GM12874 (cell line): ENCODE measurements at regions not wholly inside any gene's neighbourhood (a gene's known extent, or its start where the extent isn't known, plus 50 kb on each side); places are given as distances from the start of the nearest gene placed in this dataset.

ENCODE experiments used
- CTCF ChIP-seq: IDR thresholded peaks from 2 replicates; pipeline ENCODE4 v1.5.1; 2011; ENCODE audit warnings: low read depth, mild to moderate bottlenecking, control low read depth, low read length, moderate library complexity; ENCODE audit not compliant: insufficient read depth

DNA sequence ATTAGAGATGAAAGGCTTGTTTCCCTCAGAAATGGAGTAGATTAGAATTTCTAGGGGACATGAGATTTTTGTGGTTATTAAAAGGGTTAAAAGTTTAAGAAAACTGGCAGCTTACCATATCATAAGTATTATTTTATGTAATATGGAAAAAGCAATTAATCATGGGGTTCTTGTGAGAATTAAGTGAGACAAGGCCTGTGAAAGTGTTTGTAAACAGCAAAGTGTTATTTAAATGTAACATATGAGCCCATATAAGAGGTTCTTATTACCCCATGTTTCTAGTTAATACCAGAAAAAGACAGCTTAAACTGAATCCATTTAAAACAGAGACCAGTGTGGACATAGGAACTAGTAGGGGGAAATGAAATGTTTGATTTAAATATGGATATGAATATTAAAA lies 241.1 kb upstream of the PIK3R1 start:
- TF ChIP-seq CTCF = no peak

GRCh38 chr5:67974054-67974453 lies 241.5 kb upstream of the PIK3R1 start:
- TF ChIP-seq CTCF = no peak

DNA sequence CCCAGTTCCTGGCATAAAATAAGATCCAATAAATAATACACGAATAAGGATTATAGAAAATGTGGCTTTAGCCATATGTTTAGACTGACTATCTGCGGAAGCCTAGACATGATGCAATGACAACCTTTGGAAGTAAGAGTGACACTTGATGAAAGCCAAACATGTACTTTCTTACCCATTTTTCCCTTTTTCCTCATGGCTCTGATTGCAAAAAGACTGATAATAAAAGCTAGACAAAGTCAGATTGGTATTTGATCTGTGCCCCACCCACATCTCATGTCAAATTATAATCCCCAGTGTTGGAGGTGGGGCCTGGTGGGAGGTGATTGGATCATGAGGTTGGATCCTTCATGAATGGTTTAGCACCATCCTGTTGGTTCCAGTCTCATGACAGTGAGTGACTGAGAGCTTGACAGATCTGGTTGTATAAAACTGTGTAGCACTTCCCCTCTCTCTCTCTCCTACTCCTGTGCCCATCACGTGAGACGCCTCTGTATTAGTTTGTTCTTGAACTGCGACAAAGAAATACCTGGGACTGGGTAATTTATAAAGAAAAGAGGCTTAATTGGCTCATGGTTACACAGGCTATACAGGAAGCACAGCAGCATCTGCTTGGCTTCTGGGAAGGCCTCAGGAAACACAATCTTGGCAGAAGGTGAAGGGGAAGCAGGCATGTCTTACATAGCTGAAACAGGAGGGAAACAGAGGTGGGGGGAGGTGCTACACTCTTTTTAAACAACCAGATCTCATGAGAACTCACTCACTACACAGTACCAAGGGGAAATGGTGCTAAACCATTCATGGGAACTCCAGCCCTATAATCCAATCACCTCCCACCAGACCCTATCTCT lies 243.4 kb upstream of the PIK3R1 start:
- TF ChIP-seq CTCF = no peak

DNA sequence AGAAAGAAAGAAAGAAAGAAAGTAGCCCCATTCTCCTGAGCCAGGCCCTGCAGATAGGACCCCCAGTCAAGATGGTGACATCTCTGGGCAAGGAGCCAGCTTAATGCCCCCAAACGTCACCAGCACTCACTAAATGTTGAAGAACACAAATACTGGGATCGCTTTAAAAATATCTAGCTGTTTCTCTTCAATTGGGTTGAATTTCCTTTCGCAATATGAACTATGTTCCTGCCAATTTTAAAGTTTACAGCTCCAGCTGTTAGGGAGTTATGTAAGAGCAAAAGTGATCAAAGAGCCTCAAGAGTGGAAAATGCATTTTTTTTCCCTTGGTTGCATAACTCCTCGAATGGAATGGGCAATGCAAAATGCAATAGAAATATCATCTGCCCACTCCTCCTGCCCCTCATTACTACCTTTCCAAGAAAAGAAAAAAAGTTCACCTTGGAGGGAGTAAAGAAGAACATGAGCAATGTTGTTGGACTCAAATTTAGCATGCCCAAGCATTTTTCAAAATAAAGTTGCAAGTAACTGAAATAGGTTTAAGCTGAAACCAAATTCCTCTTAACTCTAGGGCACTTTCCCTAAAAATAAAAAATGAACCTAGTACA lies 244.2 kb upstream of the PIK3R1 start:
- no peak for TF ChIP-seq CTCF

GRCh38 chr5:67969631-67970030 lies 245.9 kb upstream of the PIK3R1 start:
- no peak for TF ChIP-seq CTCF

DNA sequence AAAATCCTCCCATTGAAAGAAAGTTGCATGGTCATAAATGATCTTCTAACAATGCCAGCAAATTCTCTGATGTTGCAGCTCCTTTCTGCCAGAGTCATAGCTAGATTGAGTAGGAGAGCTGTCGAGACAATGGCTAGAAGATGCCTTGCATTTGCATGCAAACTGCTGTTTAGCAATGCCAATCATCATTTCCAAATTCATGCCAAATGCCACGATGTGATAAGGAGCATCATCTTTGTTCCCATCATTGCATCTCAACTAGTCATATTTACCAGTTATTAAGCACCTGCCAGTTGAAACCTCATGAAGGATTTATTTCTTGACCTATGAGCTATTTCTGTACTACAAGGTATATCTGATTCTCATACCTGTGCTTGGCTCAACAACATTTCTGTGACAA lies 246.4 kb upstream of the PIK3R1 start:
- TF ChIP-seq CTCF = no peak

DNA sequence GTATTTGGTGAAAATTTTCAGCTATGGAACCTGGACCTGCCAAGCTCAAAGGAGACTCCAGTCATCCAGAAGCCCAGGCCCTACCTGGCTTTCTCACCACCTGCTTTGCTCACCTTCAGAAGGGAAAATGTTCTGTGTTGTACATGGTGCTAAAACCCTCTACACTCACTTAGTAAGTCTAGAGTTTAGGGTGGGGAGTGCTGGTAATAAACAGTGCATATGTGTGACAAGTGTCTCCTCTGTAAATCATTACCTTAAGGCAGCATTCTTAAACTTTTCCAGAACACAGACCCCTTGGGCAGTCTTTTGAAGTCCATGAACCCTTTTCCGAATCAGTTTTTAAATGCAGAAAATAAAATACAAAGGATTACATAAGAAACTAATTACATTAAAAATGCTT lies 248.8 kb upstream of the PIK3R1 start:
- no peak for TF ChIP-seq CTCF
